OCI-M1 (cell line): ENCODE measurements at regions not wholly inside any gene's neighbourhood (a gene's known extent, or its start where the extent isn't known, plus 50 kb on each side); places are given as distances from the start of the nearest gene placed in this dataset.
"Not testable (repeated sequence)": the region's sequence is repeated elsewhere in the genome, so short reads cannot be mapped to it uniquely, and the experiment has no call there.

ENCODE experiments used
- DNase-seq: peaks from one replicate; lab custom pipeline; 2025; lab: John Stamatoyannopoulos, UW

DNA sequence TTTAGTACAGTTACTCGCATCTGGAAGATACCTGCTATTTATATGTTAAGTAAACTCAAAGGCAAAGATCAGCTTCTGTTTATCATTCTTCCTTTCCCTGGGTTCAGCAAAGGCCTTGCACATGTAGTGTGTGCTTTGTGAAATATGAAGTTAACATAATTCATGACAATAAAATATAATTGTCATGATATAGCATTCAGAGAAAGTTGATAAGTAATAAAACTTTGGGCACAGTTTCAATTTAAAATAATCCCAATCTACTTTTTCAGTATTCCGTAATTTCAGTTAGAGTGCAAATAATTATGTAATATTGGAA, 51.9 kb upstream of the ZNF217 start:
- DNase-seq, result no peak

DNA sequence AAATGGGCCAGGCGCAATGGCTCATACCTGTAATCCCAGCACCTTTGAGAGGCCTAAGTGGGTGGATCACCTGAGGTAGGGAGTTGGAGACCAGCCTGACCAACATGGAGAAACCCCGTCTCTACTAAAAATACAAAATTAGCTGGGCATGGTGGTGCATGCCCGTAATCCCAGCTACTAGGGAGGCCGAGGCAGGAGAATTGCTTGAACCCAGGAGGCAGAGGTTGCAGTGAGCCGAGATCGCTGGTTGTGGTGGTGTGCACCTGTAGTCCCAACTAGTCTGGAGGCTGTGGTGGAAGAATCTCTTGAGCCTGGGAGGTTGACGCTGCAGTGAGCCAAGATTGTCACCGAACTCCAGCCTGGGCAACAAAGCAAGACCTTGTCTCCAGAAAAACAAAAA, 50.5 kb upstream of the ZNF217 start:
- DNase-seq, result not testable (repeated sequence)
